Liver (tissue), 3 donors: ENCODE measurements at regions not wholly inside any gene's neighbourhood (a gene's known extent, or its start where the extent isn't known, plus 50 kb on each side); places are given as distances from the start of the nearest gene placed in this dataset.

Experiments used
- CTCF ChIP-seq: fragments of 150-350 bp; IDR thresholded peaks from 2 replicates; pipeline ENCODE4 v1.5.1; 2017; ENCODE audit warnings: improper control_type of control experiment, low read depth, low read length; ENCODE audit not compliant: missing input control
- FOXA1 ChIP-seq: IDR thresholded peaks from 2 replicates; pipeline ENCODE4 v1.6.1; 2016; ENCODE audit warnings: antibody characterized with exemption
- JUND ChIP-seq, 2 donors: IDR thresholded peaks; 2 replicates each; pipeline ENCODE4 v1.6.1; 2016; ENCODE audit warnings: antibody characterized with exemption in 2 of 2
- MAX ChIP-seq: IDR thresholded peaks from 2 replicates; pipeline ENCODE4 v1.6.1; 2016; ENCODE audit warnings: antibody characterized with exemption
- donor health status: healthy.
- donor health status: healthy.

DNA sequence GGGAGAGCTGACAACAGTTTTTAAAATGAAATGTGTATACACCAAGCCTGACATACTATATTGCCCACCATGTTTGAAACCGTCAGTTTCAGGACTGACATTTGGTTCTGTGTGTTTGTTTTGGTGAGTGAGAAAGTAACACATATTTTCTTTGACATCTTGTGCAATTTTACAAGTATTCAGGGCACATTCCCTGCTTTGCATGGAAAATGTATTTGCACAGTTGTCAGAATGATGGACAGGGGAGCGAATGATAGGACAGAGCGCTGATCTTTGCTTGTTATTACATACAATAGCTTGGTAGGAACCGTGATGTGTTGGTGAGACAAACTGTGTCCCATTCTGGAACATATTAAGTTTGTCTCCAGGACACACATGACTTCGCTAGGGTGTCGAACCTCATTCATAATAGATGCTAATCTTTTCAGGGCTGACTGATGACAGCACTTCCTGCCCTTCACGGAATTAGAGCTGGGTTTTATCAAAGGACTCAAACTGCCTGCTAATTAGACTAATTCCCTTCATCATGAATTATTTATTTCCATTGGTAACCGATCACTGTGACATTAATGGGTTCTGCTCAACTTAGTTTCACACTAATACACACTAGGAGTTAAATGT is 158.5 kb downstream of the CDCA7 start:
- TF ChIP-seq CTCF (no peak), JUND (IDR thresholded peaks at IDR 0.05) (no peak), FOXA1 (no peak), MAX (no peak)
